ENCODE measurements at regions not wholly inside any gene's neighbourhood (a gene's known extent, or its start where the extent isn't known, plus 50 kb on each side); places are given as distances from the start of the nearest gene placed in this dataset.
"Not testable (repeated sequence)": the region's sequence is repeated elsewhere in the genome, so short reads cannot be mapped to it uniquely, and the experiment has no call there.

- no peak for DNase-seq (ENCODE audit: extremely low spot score, insufficient read length, low read depth)
- FAIRE-seq, result no peak
Observed at GRCh38 chr11:96680211-96681018, 290.6 kb downstream of the JRKL start.

DNA sequence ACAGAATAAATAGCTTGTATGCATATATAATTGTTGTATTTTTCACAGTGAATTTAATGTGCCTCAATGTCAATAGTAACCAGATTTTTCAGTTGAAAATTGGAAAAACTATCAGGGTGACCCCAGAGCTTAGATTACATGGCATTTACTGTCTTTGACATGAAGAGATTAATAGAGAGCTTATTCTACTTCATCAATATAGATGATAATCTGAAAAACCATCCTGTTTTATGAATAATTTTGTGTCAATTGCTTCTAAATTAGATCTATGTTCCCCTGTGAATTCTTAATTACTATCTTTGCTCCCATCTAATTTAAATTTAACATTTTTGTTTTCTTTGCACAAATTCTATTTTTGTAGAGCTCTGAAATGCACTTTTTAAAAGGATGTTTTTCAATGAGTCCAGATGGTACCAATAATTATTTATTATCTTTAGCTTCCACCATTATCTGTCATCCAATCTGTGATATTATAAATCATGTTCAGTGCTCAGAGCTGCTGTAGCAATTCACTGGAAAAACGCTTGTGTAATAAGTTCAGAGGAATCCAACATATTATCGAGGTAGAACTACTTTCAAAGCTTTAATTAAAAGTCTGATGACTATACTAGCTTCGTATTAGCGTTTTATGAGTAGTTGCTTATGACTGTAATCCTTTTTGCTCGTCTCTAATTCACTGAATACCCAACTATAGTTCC, 291.4 kb downstream of the JRKL start:
- DNase-seq (ENCODE audit: extremely low spot score, insufficient read length, low read depth), result no peak
- no peak for FAIRE-seq

GRCh38 chr11:96694338-96694737, 304.5 kb downstream of the JRKL start:
- FAIRE-seq (no peak), DNase-seq (ENCODE audit: extremely low spot score, insufficient read length, low read depth) (no peak)

GRCh38 chr11:96696731-96697130, 306.9 kb downstream of the JRKL start:
- no peak for DNase-seq (ENCODE audit: extremely low spot score, insufficient read length, low read depth)
- no peak for FAIRE-seq

- DNase-seq (ENCODE audit: extremely low spot score, insufficient read length, low read depth), result no peak
- FAIRE-seq, result no peak
Observed at GRCh38 chr11:96697466-96697865, 307.7 kb downstream of the JRKL start.

- no peak for DNase-seq (ENCODE audit: extremely low spot score, insufficient read length, low read depth)
- no peak for FAIRE-seq
Observed at GRCh38 chr11:96704847-96705246, 315.0 kb downstream of the JRKL start.

- no peak for FAIRE-seq
- DNase-seq (ENCODE audit: extremely low spot score, insufficient read length, low read depth), result no peak
Observed at GRCh38 chr11:96706761-96707160, 316.9 kb downstream of the JRKL start.

DNA sequence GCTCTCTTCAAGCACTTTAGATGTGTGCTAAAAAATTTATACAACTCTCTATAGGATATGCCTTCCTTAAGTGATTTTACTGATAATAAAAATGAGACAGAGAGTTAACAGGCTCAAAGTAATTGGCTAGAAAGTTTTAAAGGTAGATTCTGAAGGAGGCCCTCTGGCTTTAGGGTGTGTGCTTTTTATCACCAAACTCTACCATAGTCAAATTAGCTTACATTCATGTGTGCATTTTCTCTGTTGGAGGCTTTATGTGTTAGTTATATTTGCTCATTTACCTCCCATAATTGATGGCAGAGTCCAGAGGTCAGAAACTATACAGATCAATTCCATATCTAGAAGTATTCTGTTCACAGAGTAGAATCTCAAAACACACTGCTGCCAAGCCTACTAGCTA, 317.5 kb downstream of the JRKL start:
- DNase-seq (ENCODE audit: extremely low spot score, insufficient read length, low read depth) (no peak), FAIRE-seq (no peak)

DNA sequence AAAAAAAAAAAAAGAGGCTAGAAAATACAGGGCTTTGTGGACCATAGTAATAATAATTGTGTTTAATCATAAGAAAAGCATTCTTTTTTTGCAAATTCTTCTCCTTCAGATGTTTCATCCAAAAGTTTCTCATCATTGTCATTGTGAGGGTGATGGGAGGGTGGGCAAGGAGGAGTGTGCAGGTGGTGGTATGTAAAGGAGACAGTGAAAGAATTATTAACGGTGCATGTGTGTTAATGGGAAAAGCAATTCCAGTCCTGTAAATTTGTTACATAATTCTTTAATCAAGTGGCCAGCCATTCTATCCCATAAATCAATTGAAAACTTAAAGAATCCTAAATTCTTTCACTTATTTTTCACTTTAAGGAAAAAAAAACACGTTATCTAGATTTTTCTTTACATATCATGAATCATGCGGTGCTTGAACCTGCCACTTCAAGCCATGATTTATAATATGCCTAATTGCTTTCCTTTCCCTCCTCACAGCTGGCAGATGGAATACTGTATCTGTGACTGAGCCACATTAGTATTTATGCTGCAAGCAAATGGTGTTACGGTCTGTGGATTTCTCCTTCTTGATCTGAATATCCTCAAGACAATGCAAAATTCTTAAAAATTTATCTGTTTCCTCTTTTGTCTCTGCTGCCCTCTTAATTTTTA, 318.5 kb downstream of the JRKL start:
- DNase-seq (ENCODE audit: extremely low spot score, insufficient read length, low read depth), result no peak
- no peak for FAIRE-seq

- DNase-seq (ENCODE audit: extremely low spot score, insufficient read length, low read depth), result no peak
- FAIRE-seq, result no peak
Observed at GRCh38 chr11:96713301-96713700, 323.5 kb downstream of the JRKL start.

DNA sequence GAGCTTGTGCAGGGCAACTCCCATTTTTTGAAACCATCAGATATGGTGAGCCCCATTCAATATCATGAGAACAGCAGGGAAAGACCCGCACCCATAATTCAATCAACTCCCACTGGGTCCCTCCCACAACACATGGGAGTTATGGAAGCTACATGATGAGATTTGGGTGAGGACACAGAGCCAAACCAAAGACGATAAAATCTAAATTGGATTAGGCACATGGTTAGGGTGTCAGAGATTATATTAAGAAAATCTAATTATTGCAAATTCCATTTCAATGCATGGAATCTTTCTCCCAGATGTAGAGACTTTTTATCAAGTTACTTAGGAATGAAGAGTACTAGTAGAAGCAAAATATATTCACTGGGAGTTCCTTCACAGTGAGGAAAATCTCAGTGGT, 324.9 kb downstream of the JRKL start:
- FAIRE-seq, result no peak
- DNase-seq (ENCODE audit: extremely low spot score, insufficient read length, low read depth), result no peak

- DNase-seq (ENCODE audit: extremely low spot score, insufficient read length, low read depth) (no peak), FAIRE-seq (no peak)
Observed at GRCh38 chr11:96715208-96715607, 325.4 kb downstream of the JRKL start.

GRCh38 chr11:96736601-96737000, 346.8 kb downstream of the JRKL start:
- no peak for DNase-seq (ENCODE audit: extremely low spot score, insufficient read length, low read depth)

DNA sequence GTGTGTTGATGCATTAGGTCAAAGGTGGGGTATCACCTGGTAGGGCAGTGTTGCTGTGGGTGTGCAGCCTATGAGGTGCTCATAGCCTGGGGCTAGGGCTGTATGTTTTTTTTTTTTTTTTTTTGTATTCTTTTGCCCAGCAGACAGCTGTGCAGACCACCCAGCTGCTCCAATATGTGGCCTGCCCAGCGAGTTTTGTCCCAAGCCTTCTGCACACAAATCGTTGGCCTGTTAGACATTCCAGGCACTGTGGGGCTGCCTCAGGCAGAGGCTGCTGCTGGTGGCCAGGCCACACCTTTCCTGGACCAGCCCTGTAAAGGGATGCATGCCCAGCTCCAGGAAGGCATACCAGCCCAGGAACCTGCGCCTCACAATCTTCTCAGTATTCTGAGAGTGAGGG, 348.5 kb downstream of the JRKL start:
- no peak for DNase-seq (ENCODE audit: extremely low spot score, insufficient read length, low read depth)
- no peak for FAIRE-seq

More at GRCh38 chr11:96736601-96737000, 346.8 kb downstream of the JRKL start:
- no peak for FAIRE-seq

DNA sequence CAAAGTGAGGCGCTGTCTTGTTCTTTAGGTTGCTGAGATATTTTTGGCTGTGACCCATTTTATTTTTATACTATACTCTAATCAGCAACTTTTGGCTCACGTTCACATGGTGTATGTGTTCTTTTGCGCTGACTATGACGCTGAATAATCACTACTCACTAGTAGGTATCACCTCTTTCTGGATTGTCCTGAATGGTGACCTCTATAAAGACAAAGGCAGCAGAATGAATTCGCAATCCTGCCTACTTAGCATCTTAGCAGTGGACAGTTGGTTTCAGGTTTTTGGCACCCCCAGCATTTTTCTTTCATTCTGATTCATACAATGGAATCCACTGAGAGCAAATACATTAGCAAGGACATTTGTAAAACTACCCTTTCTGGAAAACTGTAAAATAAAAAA, 351.3 kb downstream of the JRKL start:
- no peak for DNase-seq (ENCODE audit: extremely low spot score, insufficient read length, low read depth)
- FAIRE-seq, result no peak

- DNase-seq (ENCODE audit: extremely low spot score, insufficient read length, low read depth), result no peak
- FAIRE-seq, result no peak
Observed at GRCh38 chr11:96744697-96745096, 354.9 kb downstream of the JRKL start.

DNA sequence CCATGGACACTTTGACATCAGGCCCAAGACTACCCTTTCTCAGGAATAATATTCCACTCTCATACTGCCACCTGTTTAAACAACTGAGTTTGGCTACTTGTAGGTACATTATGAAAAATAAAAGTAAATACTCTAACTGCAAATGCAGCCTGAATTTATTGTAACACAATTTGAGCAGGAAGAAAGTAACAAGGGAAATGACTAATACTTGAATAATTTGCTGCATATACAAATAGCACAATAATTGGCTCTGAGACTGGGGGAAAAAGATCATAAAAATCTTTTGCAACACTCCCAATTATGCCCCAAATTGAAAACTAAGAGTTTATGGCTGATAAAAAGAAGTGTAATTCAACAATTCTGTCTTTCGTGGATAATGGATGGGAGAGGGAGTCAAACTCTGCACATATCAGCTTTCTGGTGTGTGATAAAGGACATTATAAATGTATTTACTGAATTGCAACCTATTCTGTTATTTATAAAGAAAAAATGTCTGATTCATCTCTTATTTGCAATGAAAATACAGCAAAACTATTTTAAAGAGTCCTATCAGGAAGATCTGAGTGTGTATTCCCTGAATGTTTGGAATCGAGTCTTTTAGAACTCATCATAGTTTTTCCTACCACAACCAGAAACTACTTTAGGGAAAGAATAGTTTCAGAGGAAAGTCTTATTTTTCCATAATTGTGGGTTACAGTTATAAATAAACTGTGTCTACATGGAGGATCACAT, 359.0 kb downstream of the JRKL start:
- FAIRE-seq (no peak), DNase-seq (ENCODE audit: extremely low spot score, insufficient read length, low read depth) (no peak)

- DNase-seq (ENCODE audit: extremely low spot score, insufficient read length, low read depth); FAIRE-seq: not testable (repeated sequence)
Observed at GRCh38 chr11:96751807-96752206, 362.0 kb downstream of the JRKL start.

GRCh38 chr11:96752221-96752620, 362.4 kb downstream of the JRKL start:
- DNase-seq (ENCODE audit: extremely low spot score, insufficient read length, low read depth) (no peak), FAIRE-seq (no peak)

DNA sequence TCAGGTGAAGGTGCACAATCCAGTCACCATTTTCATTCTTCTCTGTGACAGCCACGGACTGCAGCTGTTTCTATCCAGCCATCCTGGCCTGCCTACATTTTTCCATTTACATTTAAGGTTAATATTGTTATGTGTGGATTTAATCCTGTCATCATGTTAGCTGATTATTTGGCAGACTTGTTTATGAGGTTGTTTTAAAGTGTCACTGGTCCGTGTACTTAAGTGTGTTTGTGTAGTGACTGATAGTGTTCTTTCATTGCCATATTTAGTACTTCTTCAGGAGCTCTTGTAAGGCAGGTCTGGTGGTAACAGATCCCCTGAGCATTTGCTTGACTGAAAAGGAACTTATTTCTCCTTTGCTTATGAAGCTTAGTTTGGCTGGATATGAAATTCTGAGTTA, 364.2 kb downstream of the JRKL start:
- FAIRE-seq (no peak), DNase-seq (ENCODE audit: extremely low spot score, insufficient read length, low read depth) (no peak)

Measured in GM18507 (cell line).